Esophagus muscularis mucosa (tissue), 4 donors: ENCODE measurements at regions not wholly inside any gene's neighbourhood (a gene's known extent, or its start where the extent isn't known, plus 50 kb on each side); places are given as distances from the start of the nearest gene placed in this dataset.

ENCODE experiments used
- CTCF ChIP-seq, 3 experiments: fragments of 200-600 bp in 2 of 3; fragments of 450-650 bp in 1 of 3; sonication (generic) in 2 of 3; IDR thresholded peaks; one replicate each; pipeline ENCODE4 v1.5.1; 2017 to 2019; ENCODE audit warnings: antibody characterized with exemption in 3 of 3, mild to moderate bottlenecking in 2 of 3, moderate library complexity in 1 of 3
- EP300 ChIP-seq: sonication (generic); formaldehyde crosslinking; IDR thresholded peaks from one replicate; pipeline ENCODE4 v1.6.1; 2017; ENCODE audit warnings: antibody characterized with exemption
- POLR2A ChIP-seq: fragments of 450-650 bp; IDR thresholded peaks from one replicate; pipeline ENCODE4 v1.6.1; 2017; ENCODE audit warnings: antibody characterized with exemption, moderate library complexity, mild to moderate bottlenecking, low read depth

GRCh38 chr5:100252037-100252436, 283.1 kb upstream of the FAM174A start:
- no peak for TF ChIP-seq CTCF (IDR thresholded peaks at IDR 0.05)
- no peak for TF ChIP-seq POLR2A
- TF ChIP-seq EP300: no peak
